Activated CD8-positive, alpha-beta T cell treated with anti-CD3 and anti-CD28 coated beads, Interleukin-2, amount 10 ng/mL, durations not matched to agents 7 days and 5 days (primary cell): ENCODE measurements at regions not wholly inside any gene's neighbourhood (a gene's known extent, or its start where the extent isn't known, plus 50 kb on each side); places are given as distances from the start of the nearest gene placed in this dataset.

Source experiments
- ATAC-seq: fragments of 150-1000 bp; cut with Tn5 transposase; one replicate; pipeline ENCODE4 v1.10.0; 2021; ENCODE audit warnings: moderate library complexity
- CTCF ChIA-PET: fragments of 350-600 bp; sonication (Branson Sonifier 250); formaldehyde crosslinking; loops from one replicate; lab custom pipeline; 2021; ENCODE audit warnings: antibody characterized with exemption; lab: Charles Lee
- POLR2A ChIA-PET: fragments of 350-600 bp; sonication (Branson Sonifier 250); formaldehyde crosslinking; loops from one replicate; lab custom pipeline; 2021; ENCODE audit warnings: antibody characterized with exemption; lab: Charles Lee
- DNase-seq: peaks from one replicate; pipeline ENCODE4 v3.0.0-alpha.2; 2020
- H3K27ac Mint-ChIP-seq: one replicate; pipeline ENCODE4 v1.8.0; 2021; ENCODE audit warnings: mild to moderate bottlenecking, mixed read lengths
- H3K27me3 Mint-ChIP-seq: one replicate; pipeline ENCODE4 v1.8.0; 2021; ENCODE audit warnings: low read depth, mixed read lengths
- H3K36me3 Mint-ChIP-seq: one replicate; pipeline ENCODE4 v1.8.0; 2021; ENCODE audit warnings: low read depth, mixed read lengths
- H3K4me1 Mint-ChIP-seq: one replicate; pipeline ENCODE4 v1.8.0; 2021; ENCODE audit warnings: low read depth, mixed read lengths
- H3K4me3 Mint-ChIP-seq: one replicate; pipeline ENCODE4 v1.8.0; 2021; ENCODE audit warnings: mild to moderate bottlenecking, mixed read lengths
- H3K9me3 Mint-ChIP-seq: one replicate; pipeline ENCODE4 v1.8.0; 2022; ENCODE audit warnings: mixed read lengths; ENCODE audit not compliant: insufficient read depth

GRCh38 chr6:95249661-95250060 is 327.7 kb upstream of the MANEA start:
- ChIA-PET CTCF (no interaction called here), POLR2A (no interaction called here)
- Mint-ChIP-seq H3K9me3 (no peaks in the 10 kb centered on the region), H3K4me1 (no peaks in the 10 kb centered on the region), H3K27ac (no peak overlapping the region), H3K36me3 (no peaks in the 10 kb centered on the region), H3K27me3 (no peaks in the 10 kb centered on the region), H3K4me3 (no peak overlapping the region)
- ATAC-seq (no peak), DNase-seq (no peak)

GRCh38 chr6:95263840-95264239 is 313.5 kb upstream of the MANEA start:
- no peak overlapping the region for H3K27ac Mint-ChIP-seq
- no peak for DNase-seq
- no peak overlapping the region for H3K4me3 Mint-ChIP-seq
- POLR2A ChIA-PET = no interaction called here
- no peaks in the 10 kb centered on the region for H3K27me3 Mint-ChIP-seq
- no peaks in the 10 kb centered on the region for H3K36me3 Mint-ChIP-seq
- no peak for ATAC-seq
- H3K4me1 Mint-ChIP-seq = no peaks in the 10 kb centered on the region
- CTCF ChIA-PET = no interaction called here
- no peaks in the 10 kb centered on the region for H3K9me3 Mint-ChIP-seq

GRCh38 chr6:95266537-95267258 is 310.6 kb upstream of the MANEA start:
- Mint-ChIP-seq H3K36me3 (no peaks in the 10 kb centered on the region), H3K4me1 (no peaks in the 10 kb centered on the region), H3K27ac (no peak overlapping the region), H3K4me3 (no peak overlapping the region), H3K27me3 (no peaks in the 10 kb centered on the region), H3K9me3 (no peaks in the 10 kb centered on the region)
- DNase-seq (no peak), ATAC-seq (no peak)
- CTCF ChIA-PET = no interaction called here
- POLR2A ChIA-PET = no interaction called here

DNA sequence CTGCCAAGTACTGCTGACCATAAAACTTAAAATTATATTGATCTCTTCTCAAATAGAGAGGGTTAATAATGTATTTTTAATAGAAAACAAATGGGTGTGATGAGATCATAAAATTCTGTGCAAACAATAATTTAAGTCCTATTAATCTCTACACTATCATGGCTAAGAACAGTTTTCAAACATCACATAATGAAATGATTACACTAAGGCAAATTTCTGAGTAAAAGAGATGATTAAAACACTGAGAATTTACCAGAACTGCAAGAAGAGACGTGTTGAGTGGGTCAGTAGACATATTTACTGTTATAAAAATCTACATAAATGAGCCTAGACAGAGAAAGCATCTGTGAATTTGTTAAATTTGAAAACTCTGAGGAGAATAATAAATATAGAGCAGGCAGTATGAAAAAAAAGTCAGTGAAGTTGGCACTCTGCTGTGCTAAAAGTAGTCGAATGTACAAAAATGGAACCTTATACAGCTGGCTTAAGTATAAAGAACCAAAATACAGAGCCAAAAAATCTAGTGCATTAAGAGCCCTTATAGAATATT is 302.6 kb upstream of the MANEA start:
- ChIA-PET CTCF (no interaction called here), POLR2A (no interaction called here)
- Mint-ChIP-seq H3K4me1 (no peaks in the 10 kb centered on the region), H3K4me3 (no peak overlapping the region), H3K9me3 (no peaks in the 10 kb centered on the region), H3K27ac (no peak overlapping the region), H3K27me3 (no peaks in the 10 kb centered on the region), H3K36me3 (no peaks in the 10 kb centered on the region)
- ATAC-seq = no peak
- no peak for DNase-seq

GRCh38 chr6:95279616-95280015 is 297.7 kb upstream of the MANEA start:
- ATAC-seq = no peak
- no peaks in the 10 kb centered on the region for H3K27me3 Mint-ChIP-seq
- H3K27ac Mint-ChIP-seq = no peak overlapping the region
- DNase-seq = no peak
- no peaks in the 10 kb centered on the region for H3K36me3 Mint-ChIP-seq
- ChIA-PET CTCF (no interaction called here), POLR2A (no interaction called here)
- H3K4me3 Mint-ChIP-seq = no peak overlapping the region
- H3K4me1 Mint-ChIP-seq = no peaks in the 10 kb centered on the region
- no peaks in the 10 kb centered on the region for H3K9me3 Mint-ChIP-seq

DNA sequence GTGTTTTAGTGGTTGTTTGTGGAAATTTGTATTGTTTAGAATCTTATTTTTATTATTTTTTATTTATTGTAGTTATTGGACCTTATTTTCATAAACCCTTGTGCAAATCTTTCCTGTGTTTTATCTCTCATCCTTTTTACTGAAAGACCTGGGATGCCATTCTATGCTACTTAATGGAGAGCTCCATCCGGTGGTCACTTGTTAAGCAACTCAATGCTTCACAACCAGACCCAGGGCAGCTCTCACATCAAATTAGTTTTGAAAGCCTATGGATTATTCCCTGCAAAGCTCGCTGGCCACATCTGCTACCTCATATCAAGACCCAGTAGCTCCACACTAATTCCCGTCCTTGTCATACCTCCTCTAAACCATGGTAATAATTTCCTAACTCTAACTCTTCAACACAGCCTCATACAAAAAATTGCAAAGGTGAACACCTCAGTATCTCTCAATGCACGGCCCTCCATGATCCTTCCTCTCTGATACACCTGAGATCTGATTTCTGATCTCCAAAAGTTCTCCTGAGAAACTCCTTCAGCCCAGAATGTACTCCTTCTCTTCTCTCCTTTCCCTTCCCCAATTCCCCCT is 296.6 kb upstream of the MANEA start:
- Mint-ChIP-seq H3K4me1 (no peaks in the 10 kb centered on the region), H3K9me3 (no peaks in the 10 kb centered on the region), H3K27me3 (no peaks in the 10 kb centered on the region), H3K4me3 (no peak overlapping the region), H3K27ac (no peak overlapping the region), H3K36me3 (no peaks in the 10 kb centered on the region)
- DNase-seq (no peak), ATAC-seq (no peak)
- ChIA-PET CTCF (no interaction called here), POLR2A (no interaction called here)

- DNase-seq (no peak), ATAC-seq (no peak)
- Mint-ChIP-seq H3K27me3 (no peaks in the 10 kb centered on the region), H3K4me3 (no peak overlapping the region), H3K4me1 (no peaks in the 10 kb centered on the region), H3K9me3 (no peaks in the 10 kb centered on the region), H3K36me3 (no peaks in the 10 kb centered on the region), H3K27ac (no peak overlapping the region)
- CTCF ChIA-PET = no interaction called here
- POLR2A ChIA-PET = no interaction called here
Observed at GRCh38 chr6:95285881-95286280, 291.5 kb upstream of the MANEA start.

GRCh38 chr6:95286874-95287273 is 290.5 kb upstream of the MANEA start:
- Mint-ChIP-seq H3K9me3 (no peaks in the 10 kb centered on the region), H3K27me3 (no peaks in the 10 kb centered on the region), H3K36me3 (no peaks in the 10 kb centered on the region), H3K27ac (no peak overlapping the region), H3K4me3 (no peak overlapping the region), H3K4me1 (no peaks in the 10 kb centered on the region)
- ChIA-PET POLR2A (no interaction called here), CTCF (no interaction called here)
- ATAC-seq (no peak), DNase-seq (no peak)

DNA sequence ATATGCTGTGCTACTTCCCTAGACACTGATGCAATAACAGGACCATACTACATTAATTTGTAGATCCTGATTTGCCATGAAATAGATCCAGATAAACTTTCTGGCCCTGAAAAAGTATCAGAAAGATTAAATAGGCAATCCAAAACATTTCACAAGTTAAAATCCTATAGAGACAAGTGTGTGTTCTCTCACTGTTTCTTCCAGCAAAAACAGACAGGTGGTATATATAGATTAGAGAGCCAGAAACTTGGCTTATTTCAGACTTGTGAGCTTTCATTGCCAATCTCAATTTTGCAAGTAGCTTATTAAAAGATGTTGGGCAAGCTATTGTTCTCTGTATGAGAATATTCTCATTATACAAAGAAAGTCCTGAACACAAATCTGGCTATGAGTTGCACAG is 289.1 kb upstream of the MANEA start:
- Mint-ChIP-seq H3K9me3 (no peaks in the 10 kb centered on the region), H3K4me3 (no peak overlapping the region), H3K27me3 (no peaks in the 10 kb centered on the region), H3K4me1 (no peaks in the 10 kb centered on the region), H3K27ac (no peak overlapping the region), H3K36me3 (no peaks in the 10 kb centered on the region)
- POLR2A ChIA-PET = no interaction called here
- no peak for DNase-seq
- CTCF ChIA-PET = no interaction called here
- ATAC-seq = no peak

DNA sequence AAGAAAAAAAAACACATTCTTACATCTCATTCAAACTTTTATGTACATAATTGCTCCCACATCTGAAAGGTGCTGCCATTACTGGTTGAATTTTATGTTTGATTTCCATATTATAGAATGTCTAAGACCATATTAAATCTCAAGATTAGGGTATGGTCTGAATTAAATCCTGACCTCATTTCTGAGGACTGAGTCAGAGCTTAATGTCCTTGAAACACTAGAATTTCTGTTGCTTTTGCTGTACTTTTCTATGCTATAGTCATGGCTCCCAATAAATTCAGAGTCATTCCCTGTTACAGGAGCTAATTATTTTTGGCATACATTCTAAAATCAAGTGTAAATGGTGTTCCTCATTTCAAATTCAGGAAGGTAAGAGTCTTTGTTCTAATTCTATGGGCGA is 285.3 kb upstream of the MANEA start:
- H3K4me3 Mint-ChIP-seq = no peak overlapping the region
- no peak for ATAC-seq
- H3K36me3 Mint-ChIP-seq = no peaks in the 10 kb centered on the region
- ChIA-PET POLR2A (no interaction called here), CTCF (no interaction called here)
- no peaks in the 10 kb centered on the region for H3K9me3 Mint-ChIP-seq
- H3K4me1 Mint-ChIP-seq = no peaks in the 10 kb centered on the region
- no peak overlapping the region for H3K27ac Mint-ChIP-seq
- H3K27me3 Mint-ChIP-seq = no peaks in the 10 kb centered on the region
- no peak for DNase-seq

DNA sequence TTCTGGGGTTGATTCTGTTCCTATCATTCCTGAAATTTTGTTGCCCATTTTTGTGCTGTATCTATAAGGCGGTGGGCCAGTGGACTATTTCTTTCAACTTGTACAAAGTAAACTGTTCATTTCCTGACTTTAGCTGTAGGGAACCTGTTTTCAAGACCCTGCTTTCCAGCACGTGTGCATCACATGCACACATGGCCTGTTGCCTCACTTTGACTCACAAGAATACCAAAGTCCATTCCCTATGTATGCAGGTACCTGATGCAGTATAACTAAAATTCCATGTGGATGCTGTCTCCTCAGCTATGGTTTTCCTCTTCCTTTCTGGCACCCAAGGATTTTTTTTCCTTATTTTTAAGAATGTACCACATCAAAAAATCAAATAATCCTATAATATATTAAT is 284.1 kb upstream of the MANEA start:
- no peak for ATAC-seq
- Mint-ChIP-seq H3K36me3 (no peaks in the 10 kb centered on the region), H3K4me3 (no peak overlapping the region), H3K27me3 (no peaks in the 10 kb centered on the region), H3K4me1 (no peaks in the 10 kb centered on the region), H3K27ac (no peak overlapping the region), H3K9me3 (no peaks in the 10 kb centered on the region)
- CTCF ChIA-PET = no interaction called here
- POLR2A ChIA-PET = no interaction called here
- DNase-seq = no peak

GRCh38 chr6:95294043-95294442 is 283.3 kb upstream of the MANEA start:
- Mint-ChIP-seq H3K4me1 (no peaks in the 10 kb centered on the region), H3K27ac (no peak overlapping the region), H3K4me3 (no peak overlapping the region), H3K27me3 (no peaks in the 10 kb centered on the region), H3K9me3 (no peaks in the 10 kb centered on the region), H3K36me3 (no peaks in the 10 kb centered on the region)
- ChIA-PET CTCF (no interaction called here), POLR2A (no interaction called here)
- DNase-seq = no peak
- no peak for ATAC-seq
